PC-9 (cell line): ENCODE measurements at regions not wholly inside any gene's neighbourhood (a gene's known extent, or its start where the extent isn't known, plus 50 kb on each side); places are given as distances from the start of the nearest gene placed in this dataset.

ENCODE experiments used
- BruUV-seq: library from RNA; stranded (reverse); fragments of 400-500 nt; replicated peaks from 2 replicates; lab custom pipeline; 2021; lab: Mats Ljungman, UMichigan
- CTCF ChIA-PET: fragments of 300-600 bp; sonication (Branson Sonifier 250); formaldehyde crosslinking; loops from one replicate; lab custom pipeline; 2022; ENCODE audit warnings: antibody characterized with exemption; lab: Charles Lee
- POLR2A ChIA-PET: fragments of 300-600 bp; sonication (Branson Sonifier 250); formaldehyde crosslinking; loops from one replicate; lab custom pipeline; 2022; ENCODE audit warnings: antibody characterized with exemption; ENCODE audit not compliant: unreplicated experiment; lab: Charles Lee
- DNase-seq, 2 experiments: peaks; one replicate each; pipeline versions ENCODE4 v3.0.0 to v3.0.0-alpha.2; 2015 to 2022; ENCODE audit warnings: mixed read lengths in 1 of 2
- H2AFZ ChIP-seq: fragments of 200-600 bp; sonication (generic); 2 replicates; pipeline ENCODE4 v1.8.1; 2017; ENCODE audit warnings: antibody characterized with exemption
- H3F3A ChIP-seq: fragments of 200-600 bp; sonication (generic); 2 replicates; pipeline ENCODE4 v1.8.1; 2017; ENCODE audit warnings: antibody characterized with exemption, mild to moderate bottlenecking, low read depth; ENCODE audit not compliant: insufficient read depth
- H3K27ac ChIP-seq: fragments of 200-600 bp; sonication (generic); 2 replicates; pipeline ENCODE4 v1.6.1; 2016; ENCODE audit warnings: mixed run types
- H3K27me3 ChIP-seq: fragments of 200-600 bp; sonication (generic); 2 replicates; pipeline ENCODE4 v1.6.1; 2016; ENCODE audit warnings: low read depth, mixed run types; ENCODE audit not compliant: insufficient read depth
- H3K36me3 ChIP-seq: fragments of 200-600 bp; sonication (generic); 2 replicates; pipeline ENCODE4 v1.6.1; 2016; ENCODE audit warnings: low read depth, mixed run types
- H3K4me1 ChIP-seq: fragments of 200-600 bp; sonication (generic); replicated peaks from 2 replicates; pipeline ENCODE4 v1.6.1; 2016; ENCODE audit warnings: mixed run types; ENCODE audit not compliant: insufficient read depth
- H3K4me2 ChIP-seq: fragments of 200-600 bp; sonication (generic); 2 replicates; pipeline ENCODE4 v1.6.1; 2017; ENCODE audit warnings: mixed run types
- H3K4me3 ChIP-seq: fragments of 200-600 bp; sonication (generic); 2 replicates; pipeline ENCODE4 v1.6.1; 2016; ENCODE audit warnings: mixed run types
- H3K79me2 ChIP-seq: fragments of 200-600 bp; sonication (generic); 2 replicates; pipeline ENCODE4 v1.6.1; 2017; ENCODE audit warnings: low read depth, mixed run types
- H3K9me2 ChIP-seq: fragments of 200-600 bp; sonication (generic); 2 replicates; pipeline ENCODE4 v1.8.1; 2017; ENCODE audit warnings: mild to moderate bottlenecking; ENCODE audit not compliant: insufficient read depth
- H3K9me3 ChIP-seq: fragments of 200-600 bp; sonication (generic); 2 replicates; pipeline ENCODE4 v1.8.1; 2016; ENCODE audit warnings: low read depth; ENCODE audit not compliant: insufficient read depth
- H4K20me1 ChIP-seq: fragments of 200-600 bp; sonication (generic); 2 replicates; pipeline ENCODE4 v1.8.1; 2017; ENCODE audit not compliant: insufficient read depth
- CTCF ChIP-seq: fragments of 200-600 bp; sonication (generic); conservative IDR thresholded peaks from 2 replicates; pipeline ENCODE4 v1.6.1; 2017; ENCODE audit warnings: mixed run types, antibody characterized with exemption, mild to moderate bottlenecking, moderate library complexity
- EZH2 ChIP-seq: fragments of 200-600 bp; sonication (generic); IDR thresholded peaks from 2 replicates; pipeline ENCODE4 v1.8.0; 2017; ENCODE audit warnings: antibody characterized with exemption, low read depth
- intact Hi-C: fragments of 100-400 bp; cut with micrococcal nuclease; formaldehyde crosslinking; loops from one replicate; pipeline ENCODE4 v1.10.0; 2022; ENCODE audit not compliant: unreplicated experiment

- no peaks in the 10 kb centered on the region for H3K27me3 ChIP-seq
- no peaks in the 10 kb centered on the region for H3K4me1 ChIP-seq
- no peak overlapping the region for H3K4me3 ChIP-seq
- intact Hi-C loops: no loop called here
- H3K27ac ChIP-seq: no peak overlapping the region
- no peaks in the 10 kb centered on the region for H3K36me3 ChIP-seq
- ChIA-PET POLR2A (interaction anchor here (0.7 kb wide), 1 partner anchor 504 kb away, joined by 4 read pairs; no protein-coding TSS in a partner anchor), CTCF (no interaction called here)
- no peaks in the 10 kb centered on the region for H3K9me3 ChIP-seq
- no peak overlapping the region for H3K4me2 ChIP-seq
- BruUV-seq: no TSS peak
- TF ChIP-seq EZH2 (no peak), CTCF (no peak)
- H3K9me2 ChIP-seq: no peaks in the 10 kb centered on the region
- no peak overlapping the region for H2AFZ ChIP-seq
- H3F3A ChIP-seq: no peaks in the 10 kb centered on the region
- no peaks in the 10 kb centered on the region for H4K20me1 ChIP-seq
- no peak for DNase-seq
- H3K79me2 ChIP-seq: no peaks in the 10 kb centered on the region
Measured at GRCh38 chr3:67291287-67292252, 293.5 kb downstream of the KBTBD8 start.

GRCh38 chr3:67292356-67293121 is 294.4 kb downstream of the KBTBD8 start:
- BruUV-seq: no TSS peak
- no peak overlapping the region for H2AFZ ChIP-seq
- H3F3A ChIP-seq: no peaks in the 10 kb centered on the region
- no peaks in the 10 kb centered on the region for H4K20me1 ChIP-seq
- CTCF ChIA-PET: no interaction called here
- H3K27me3 ChIP-seq: no peaks in the 10 kb centered on the region
- H3K79me2 ChIP-seq: no peaks in the 10 kb centered on the region
- no peaks in the 10 kb centered on the region for H3K9me2 ChIP-seq
- H3K4me1 ChIP-seq: no peaks in the 10 kb centered on the region
- no peak overlapping the region for H3K27ac ChIP-seq
- TF ChIP-seq CTCF (no peak), EZH2 (no peak)
- H3K4me3 ChIP-seq: no peak overlapping the region
- no peaks in the 10 kb centered on the region for H3K36me3 ChIP-seq
- intact Hi-C loops: no loop called here
- POLR2A ChIA-PET: interaction anchor here (0.6 to 0.7 kb wide), 2 partner anchors 354 to 503 kb away, joined by 3 to 4 read pairs; no protein-coding TSS in a partner anchor
- no peak for DNase-seq
- H3K9me3 ChIP-seq: no peaks in the 10 kb centered on the region
- no peak overlapping the region for H3K4me2 ChIP-seq

- Histone ChIP-seq H3F3A (no peaks in the 10 kb centered on the region), H3K79me2 (no peaks in the 10 kb centered on the region), H3K36me3 (no peaks in the 10 kb centered on the region), H3K27ac (no peak overlapping the region), H4K20me1 (no peaks in the 10 kb centered on the region), H3K4me2 (no peak overlapping the region), H3K4me3 (no peak overlapping the region), H3K4me1 (no peaks in the 10 kb centered on the region), H3K9me3 (no peaks in the 10 kb centered on the region), H3K27me3 (no peaks in the 10 kb centered on the region), H3K9me2 (no peaks in the 10 kb centered on the region), H2AFZ (no peak overlapping the region)
- POLR2A ChIA-PET: no interaction called here
- no peak for DNase-seq
- intact Hi-C loops: no loop called here
- no TSS peak for BruUV-seq
- TF ChIP-seq EZH2 (no peak), CTCF (no peak)
- CTCF ChIA-PET: no interaction called here
Measured at GRCh38 chr3:67294341-67294740, 296.2 kb downstream of the KBTBD8 start.
